ENCODE measurements at regions not wholly inside any gene's neighbourhood (a gene's known extent, or its start where the extent isn't known, plus 50 kb on each side); places are given as distances from the start of the nearest gene placed in this dataset.

DNA sequence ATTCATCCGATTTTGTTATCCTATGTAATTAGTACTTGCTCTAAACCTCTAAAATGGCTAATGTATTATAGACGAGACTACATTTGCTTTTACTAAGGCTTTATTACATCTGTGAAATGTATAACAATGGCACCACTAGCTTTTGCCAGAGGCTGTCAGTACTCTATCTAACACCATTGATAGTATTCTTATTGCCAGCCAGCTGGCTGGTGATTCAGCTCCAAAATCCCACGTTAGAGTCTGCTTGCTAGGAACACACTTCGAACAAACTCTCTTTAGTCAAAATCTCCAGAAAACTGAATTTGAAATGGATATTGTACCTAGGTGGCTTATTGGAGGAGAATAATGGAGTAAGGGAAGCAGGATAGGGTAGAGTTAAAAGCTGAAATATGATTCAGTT, 839.2 kb downstream of the SLC6A15 start:
- intact Hi-C loops (cut with micrococcal nuclease; ENCODE audit: unreplicated experiment) = no loop called here
- H3K36me3 Mint-ChIP-seq (ENCODE audit: insufficient read depth, unreplicated experiment) = no peaks in the 10 kb centered on the region
- no peak for DNase-seq
- H3K27me3 Mint-ChIP-seq (ENCODE audit: unreplicated experiment) = no peaks in the 10 kb centered on the region
- BruUV-seq (replicated peaks) = no TSS peak
- TF ChIP-seq, protein P1, sequence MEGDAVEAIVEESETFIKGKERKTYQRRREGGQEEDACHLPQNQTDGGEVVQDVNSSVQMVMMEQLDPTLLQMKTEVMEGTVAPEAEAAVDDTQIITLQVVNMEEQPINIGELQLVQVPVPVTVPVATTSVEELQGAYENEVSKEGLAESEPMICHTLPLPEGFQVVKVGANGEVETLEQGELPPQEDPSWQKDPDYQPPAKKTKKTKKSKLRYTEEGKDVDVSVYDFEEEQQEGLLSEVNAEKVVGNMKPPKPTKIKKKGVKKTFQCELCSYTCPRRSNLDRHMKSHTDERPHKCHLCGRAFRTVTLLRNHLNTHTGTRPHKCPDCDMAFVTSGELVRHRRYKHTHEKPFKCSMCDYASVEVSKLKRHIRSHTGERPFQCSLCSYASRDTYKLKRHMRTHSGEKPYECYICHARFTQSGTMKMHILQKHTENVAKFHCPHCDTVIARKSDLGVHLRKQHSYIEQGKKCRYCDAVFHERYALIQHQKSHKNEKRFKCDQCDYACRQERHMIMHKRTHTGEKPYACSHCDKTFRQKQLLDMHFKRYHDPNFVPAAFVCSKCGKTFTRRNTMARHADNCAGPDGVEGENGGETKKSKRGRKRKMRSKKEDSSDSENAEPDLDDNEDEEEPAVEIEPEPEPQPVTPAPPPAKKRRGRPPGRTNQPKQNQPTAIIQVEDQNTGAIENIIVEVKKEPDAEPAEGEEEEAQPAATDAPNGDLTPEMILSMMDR (IDR thresholded peaks at IDR 0.05; ENCODE audit: unreplicated experiment) = no peak
- CTCF ChIA-PET = no interaction called here
- H3K4me3 Mint-ChIP-seq (ENCODE audit: low read depth, unreplicated experiment) = no peak overlapping the region
- H3K27ac Mint-ChIP-seq (ENCODE audit: unreplicated experiment) = no peak overlapping the region
- H3K9me3 Mint-ChIP-seq (ENCODE audit: low read depth, unreplicated experiment) = no peaks in the 10 kb centered on the region
- H3K4me1 Mint-ChIP-seq (ENCODE audit: low read depth, unreplicated experiment) = no peaks in the 10 kb centered on the region

DNA sequence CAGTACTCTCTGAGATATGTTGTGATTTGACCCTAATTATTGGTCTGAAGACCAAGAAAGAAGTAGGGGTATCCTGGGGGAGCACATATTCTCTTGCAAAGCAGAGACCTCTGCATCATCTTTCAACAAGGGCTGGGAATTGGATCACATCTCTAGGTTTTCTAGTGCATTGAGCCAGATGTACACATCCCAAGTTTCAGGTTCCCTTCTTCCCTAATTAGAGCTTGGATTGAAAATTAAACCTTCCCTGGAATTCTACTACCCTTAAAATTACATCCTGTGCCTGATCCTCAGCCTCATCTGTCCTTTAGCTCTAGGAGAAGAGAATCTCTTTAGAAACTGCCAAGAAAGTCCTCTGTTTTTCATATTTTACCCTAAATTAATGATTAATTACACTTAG, 839.6 kb downstream of the SLC6A15 start:
- Mint-ChIP-seq H3K4me1 (ENCODE audit: low read depth, unreplicated experiment) (no peaks in the 10 kb centered on the region), H3K27ac (ENCODE audit: unreplicated experiment) (no peak overlapping the region), H3K36me3 (ENCODE audit: insufficient read depth, unreplicated experiment) (no peaks in the 10 kb centered on the region), H3K27me3 (ENCODE audit: unreplicated experiment) (no peaks in the 10 kb centered on the region), H3K9me3 (ENCODE audit: low read depth, unreplicated experiment) (no peaks in the 10 kb centered on the region), H3K4me3 (ENCODE audit: low read depth, unreplicated experiment) (no peak overlapping the region)
- DNase-seq = no peak
- intact Hi-C loops (cut with micrococcal nuclease; ENCODE audit: unreplicated experiment) = no loop called here
- no TSS peak for BruUV-seq (replicated peaks)
- TF ChIP-seq, protein P1 (IDR thresholded peaks at IDR 0.05; ENCODE audit: unreplicated experiment) = no peak
- CTCF ChIA-PET = no interaction called here

- Mint-ChIP-seq H3K27ac (ENCODE audit: unreplicated experiment) (no peak overlapping the region), H3K4me3 (ENCODE audit: low read depth, unreplicated experiment) (no peak overlapping the region), H3K9me3 (ENCODE audit: low read depth, unreplicated experiment) (no peaks in the 10 kb centered on the region), H3K4me1 (ENCODE audit: low read depth, unreplicated experiment) (no peaks in the 10 kb centered on the region), H3K36me3 (ENCODE audit: insufficient read depth, unreplicated experiment) (no peaks in the 10 kb centered on the region), H3K27me3 (ENCODE audit: unreplicated experiment) (no peaks in the 10 kb centered on the region)
- intact Hi-C loops (cut with micrococcal nuclease; ENCODE audit: unreplicated experiment) = no loop called here
- CTCF ChIA-PET = no interaction called here
- no peak for DNase-seq
- TF ChIP-seq, protein P1 (IDR thresholded peaks at IDR 0.05; ENCODE audit: unreplicated experiment) = no peak
- BruUV-seq (replicated peaks) = no TSS peak
Measured at GRCh38 chr12:84070292-84070691, 842.3 kb downstream of the SLC6A15 start.

DNA sequence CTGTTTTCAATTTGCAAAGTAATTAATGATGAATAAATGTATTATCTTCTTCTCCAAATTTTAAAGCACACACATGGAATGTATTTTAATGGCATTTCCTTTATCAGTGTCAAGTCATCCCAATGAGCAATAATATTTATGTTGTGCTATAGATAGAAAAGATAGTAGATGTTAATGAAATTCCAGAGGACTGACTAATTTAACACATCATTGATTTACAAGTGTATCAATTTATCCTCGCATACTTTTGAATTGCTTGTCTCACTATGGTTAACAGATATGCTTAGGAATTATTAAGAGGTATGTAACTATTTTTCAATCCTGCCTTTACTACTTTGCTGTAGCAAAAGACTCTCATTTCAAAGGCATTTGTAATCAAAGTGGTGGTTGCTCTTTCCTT, 842.9 kb downstream of the SLC6A15 start:
- Mint-ChIP-seq H3K27ac (ENCODE audit: unreplicated experiment) (no peak overlapping the region), H3K4me3 (ENCODE audit: low read depth, unreplicated experiment) (no peak overlapping the region), H3K27me3 (ENCODE audit: unreplicated experiment) (no peaks in the 10 kb centered on the region), H3K4me1 (ENCODE audit: low read depth, unreplicated experiment) (no peaks in the 10 kb centered on the region), H3K9me3 (ENCODE audit: low read depth, unreplicated experiment) (no peaks in the 10 kb centered on the region), H3K36me3 (ENCODE audit: insufficient read depth, unreplicated experiment) (no peaks in the 10 kb centered on the region)
- DNase-seq = no peak
- intact Hi-C loops (cut with micrococcal nuclease; ENCODE audit: unreplicated experiment) = no loop called here
- CTCF ChIA-PET = no interaction called here
- BruUV-seq (replicated peaks) = no TSS peak
- TF ChIP-seq, protein P1 (IDR thresholded peaks at IDR 0.05; ENCODE audit: unreplicated experiment) = no peak

- BruUV-seq (replicated peaks) = no TSS peak
- H3K4me1 Mint-ChIP-seq (ENCODE audit: low read depth, unreplicated experiment) = no peaks in the 10 kb centered on the region
- H3K27ac Mint-ChIP-seq (ENCODE audit: unreplicated experiment) = no peak overlapping the region
- CTCF ChIA-PET = no interaction called here
- no peaks in the 10 kb centered on the region for H3K27me3 Mint-ChIP-seq (ENCODE audit: unreplicated experiment)
- intact Hi-C loops (cut with micrococcal nuclease; ENCODE audit: unreplicated experiment) = no loop called here
- H3K4me3 Mint-ChIP-seq (ENCODE audit: low read depth, unreplicated experiment) = no peak overlapping the region
- no peaks in the 10 kb centered on the region for H3K36me3 Mint-ChIP-seq (ENCODE audit: insufficient read depth, unreplicated experiment)
- DNase-seq = no peak
- TF ChIP-seq, protein P1 (IDR thresholded peaks at IDR 0.05; ENCODE audit: unreplicated experiment) = no peak
- H3K9me3 Mint-ChIP-seq (ENCODE audit: low read depth, unreplicated experiment) = no peaks in the 10 kb centered on the region
Measured at GRCh38 chr12:84069198-84069597, 843.4 kb downstream of the SLC6A15 start.
